ENCODE measurements at regions not wholly inside any gene's neighbourhood (a gene's known extent, or its start where the extent isn't known, plus 50 kb on each side); places are given as distances from the start of the nearest gene placed in this dataset.

DNA sequence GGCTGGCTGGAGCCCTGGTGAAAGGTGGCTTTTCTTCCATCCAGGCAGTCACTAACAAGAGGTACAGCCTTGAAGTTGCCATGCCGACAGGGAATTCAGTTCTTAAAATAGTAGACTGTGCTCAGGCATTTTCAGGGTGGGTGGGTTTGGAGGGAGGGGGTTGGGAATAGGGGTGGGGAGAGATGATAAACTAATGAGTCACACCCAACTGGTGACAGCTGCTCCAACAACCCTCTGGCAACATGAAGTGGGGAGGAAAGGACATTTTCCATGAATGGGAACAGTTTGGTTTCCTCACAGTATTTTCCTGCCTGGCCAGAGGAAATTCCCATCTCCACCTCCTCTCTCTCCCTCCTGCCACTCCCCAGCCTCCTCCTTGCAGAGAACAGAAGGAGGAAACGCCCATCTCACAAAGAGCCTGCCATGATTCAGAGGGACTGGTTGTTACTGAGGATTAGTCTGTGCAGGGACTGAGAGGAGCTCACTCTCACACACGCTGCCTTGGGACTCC is 113.0 kb upstream of the SLC1A4 start:
- no peak overlapping the region for H3K4me3 ChIP-seq
- DNase-seq = peak in 1 of 6 donors; percentile 15
- peak in 3 of 4 donors; percentile 25 to 45 (median 33) for ATAC-seq
- H3K27me3 ChIP-seq = no peaks in the 10 kb centered on the region
- intact Hi-C loops (cut with DNase I) = no loop called here
- no peaks in the 10 kb centered on the region for H3K9me3 ChIP-seq
- H3K4me1 ChIP-seq = no peaks in the 10 kb centered on the region
- no peaks in the 10 kb centered on the region for H3K36me3 ChIP-seq
- FAIRE-seq = no peak
- no peak overlapping the region for H3K27ac ChIP-seq
- WGBS, 2 donors = 48 to 54% methylated on average over 3 of the region's 3 CpGs
- TF ChIP-seq CTCF (IDR thresholded peaks at IDR 0.05) = no peak

DNA sequence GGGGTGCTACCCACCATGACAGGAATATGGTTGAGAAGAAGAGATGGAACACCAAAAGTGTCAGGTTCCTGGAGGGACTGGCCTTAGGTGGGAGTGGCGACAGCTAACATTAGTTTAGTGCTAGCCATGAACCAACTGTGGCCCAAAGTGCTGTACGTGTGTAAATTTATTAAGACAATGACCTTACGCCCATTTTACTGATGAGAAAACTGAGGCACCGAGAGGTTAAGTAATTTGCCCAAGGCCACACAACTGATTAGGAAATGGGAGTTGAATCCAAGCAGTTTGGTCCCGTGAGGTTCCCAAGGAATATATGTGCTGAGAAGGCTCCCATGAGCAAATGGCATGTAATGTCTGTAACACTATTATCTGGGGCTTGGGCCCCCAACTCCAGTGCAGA is 109.5 kb upstream of the SLC1A4 start:
- intact Hi-C loops (cut with DNase I) = no loop called here
- TF ChIP-seq CTCF (IDR thresholded peaks at IDR 0.05) = no peak
- WGBS, 2 donors = 79 to 81% methylated on average over 5 of the region's 5 CpGs

GRCh38 chr2:64880193-64880951 is 108.8 kb upstream of the SLC1A4 start:
- no peak for ATAC-seq
- Histone ChIP-seq H3K9me3 (no peaks in the 10 kb centered on the region), H3K4me1 (no peaks in the 10 kb centered on the region), H3K27ac (no peak overlapping the region), H3K36me3 (no peaks in the 10 kb centered on the region), H3K4me3 (no peak overlapping the region), H3K27me3 (no peaks in the 10 kb centered on the region)
- WGBS, 2 donors = 74 to 78% methylated on average over 12 of the region's 12 CpGs
- TF ChIP-seq CTCF (IDR thresholded peaks at IDR 0.05) = no peak
- intact Hi-C loops (cut with DNase I) = no loop called here
- FAIRE-seq = no peak
- no peak for DNase-seq

More for the DNA sequence above, 109.5 kb upstream of the SLC1A4 start:
- DNase-seq (no peak), FAIRE-seq (no peak), ATAC-seq (no peak)
- H3K4me3 ChIP-seq = no peak overlapping the region
- no peaks in the 10 kb centered on the region for H3K27me3 ChIP-seq
- H3K4me1 ChIP-seq = no peaks in the 10 kb centered on the region
- H3K27ac ChIP-seq = no peak overlapping the region
- no peaks in the 10 kb centered on the region for H3K9me3 ChIP-seq
- H3K36me3 ChIP-seq = no peaks in the 10 kb centered on the region

DNA sequence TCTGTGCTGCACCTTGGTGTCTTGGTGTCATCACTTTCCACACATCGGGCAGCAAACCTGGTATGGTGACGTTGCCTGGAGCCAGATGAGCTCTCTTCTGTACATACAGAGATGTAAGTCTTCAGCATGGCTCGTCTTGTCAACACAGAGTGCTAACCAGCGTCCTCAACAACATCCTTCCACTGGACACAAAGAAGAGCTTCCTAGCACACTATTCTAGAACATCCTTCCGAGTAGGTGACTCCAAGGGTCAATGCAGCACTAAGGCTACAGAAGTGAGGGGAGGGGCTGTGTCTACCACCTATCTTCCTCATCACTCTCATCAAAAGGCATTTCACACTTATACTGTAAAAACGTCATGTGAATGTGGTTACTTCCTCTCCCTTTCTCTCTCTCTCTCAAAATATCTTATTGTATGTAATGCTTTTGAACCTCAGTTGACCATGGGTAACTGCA is 108.1 kb upstream of the SLC1A4 start:
- FAIRE-seq = no peak
- no peak for DNase-seq
- TF ChIP-seq CTCF (IDR thresholded peaks at IDR 0.05) = no peak
- Histone ChIP-seq H3K36me3 (no peaks in the 10 kb centered on the region), H3K4me1 (no peaks in the 10 kb centered on the region), H3K4me3 (no peak overlapping the region), H3K27me3 (no peaks in the 10 kb centered on the region), H3K27ac (no peak overlapping the region), H3K9me3 (no peaks in the 10 kb centered on the region)
- ATAC-seq = no peak
- WGBS, 2 donors = 65 to 77% methylated on average over 6 of the region's 6 CpGs
- intact Hi-C loops (cut with DNase I) = no loop called here

GRCh38 chr2:64887565-64887964 is 101.6 kb upstream of the SLC1A4 start:
- Histone ChIP-seq H3K9me3 (no peaks in the 10 kb centered on the region), H3K4me3 (no peak overlapping the region), H3K4me1 (no peaks in the 10 kb centered on the region), H3K27me3 (no peaks in the 10 kb centered on the region), H3K27ac (no peak overlapping the region), H3K36me3 (no peaks in the 10 kb centered on the region)
- WGBS, 2 donors = 85 to 90% methylated on average over 5 of the region's 5 CpGs
- FAIRE-seq = no peak
- no peak for TF ChIP-seq CTCF (IDR thresholded peaks at IDR 0.05)
- intact Hi-C loops (cut with DNase I) = no loop called here
- ATAC-seq = no peak
- no peak for DNase-seq

All from pancreas (tissue), 10 donors.